HL-60 (cell line): ENCODE measurements at regions not wholly inside any gene's neighbourhood (a gene's known extent, or its start where the extent isn't known, plus 50 kb on each side); places are given as distances from the start of the nearest gene placed in this dataset.

Experiments
- CTCF ChIP-seq: IDR thresholded peaks from one replicate; pipeline ENCODE4 v1.5.1; 2011; ENCODE audit warnings: low read length, control low read depth, inconsistent platforms; ENCODE audit not compliant: insufficient read depth
- POLR2AphosphoS5 ChIP-seq: IDR thresholded peaks from 2 replicates; pipeline ENCODE4 v1.6.1; 2012; ENCODE audit warnings: low read depth

- no peak for TF ChIP-seq CTCF
- no peak for TF ChIP-seq POLR2AphosphoS5
Measured at GRCh38 chr14:42200957-42201356, 594.3 kb downstream of the LRFN5 start.
